Heart right ventricle (tissue), 16 donors: ENCODE measurements at regions not wholly inside any gene's neighbourhood (a gene's known extent, or its start where the extent isn't known, plus 50 kb on each side); places are given as distances from the start of the nearest gene placed in this dataset.

Experiments
- ATAC-seq, 8 donors: fragments of 200-7000 bp; cut with Tn5 transposase; one replicate each; pipeline ENCODE4 v1.9.1; 2020; ENCODE audit warnings: mild to moderate bottlenecking in 8 of 8, moderate library complexity in 8 of 8, moderate number of reproducible peaks in 1 of 8
- DNase-seq, 2 donors: peaks; one replicate each; pipeline ENCODE4 v3.0.0-alpha.2; 2020
- H3K27ac ChIP-seq, 10 donors: fragments of 200-600 bp; sonication (generic) in 2 of 10; one replicate each; pipeline versions ENCODE4 v1.5.0 to v1.8.0; 2020 to 2022; ENCODE audit warnings: mild to moderate bottlenecking in 3 of 10
- H3K27me3 ChIP-seq, 7 donors: fragments of 200-600 bp; one replicate each; pipeline ENCODE4 v1.8.0; 2021 to 2022; ENCODE audit warnings: mild to moderate bottlenecking in 2 of 7
- H3K36me3 ChIP-seq, 9 donors: fragments of 200-600 bp; sonication (generic) in 1 of 9; one replicate each; pipeline versions ENCODE4 v1.5.0 to v1.8.0; 2020 to 2022; ENCODE audit warnings: mild to moderate bottlenecking in 2 of 9
- H3K4me1 ChIP-seq, 9 donors: fragments of 200-600 bp; sonication (generic) in 1 of 9; one replicate each; pipeline versions ENCODE4 v1.5.0 to v1.8.0; 2020 to 2022; ENCODE audit warnings: mild to moderate bottlenecking in 4 of 9
- H3K4me3 ChIP-seq, 10 donors: fragments of 200-600 bp; sonication (generic) in 2 of 10; one replicate each; pipeline versions ENCODE4 v1.5.0 to v1.8.0; 2020 to 2022; ENCODE audit warnings: mild to moderate bottlenecking in 7 of 10, moderate library complexity in 2 of 10
- H3K9me3 ChIP-seq, 11 donors: fragments of 200-600 bp in 10 of 11; sonication (generic) in 2 of 11; one replicate each; pipeline versions ENCODE4 v1.5.0 to v1.8.0; 2013 to 2022; ENCODE audit warnings: mild to moderate bottlenecking in 2 of 11, control low read depth in 1 of 11, moderate library complexity in 1 of 11
- CTCF ChIP-seq, 9 donors: fragments of 200-600 bp; sonication (generic) in 2 of 9; IDR thresholded peaks; one replicate each; pipeline versions ENCODE4 v1.5.0 to v1.8.0; 2021 to 2022; ENCODE audit warnings: antibody characterized with exemption in 9 of 9, mild to moderate bottlenecking in 5 of 9, moderate library complexity in 1 of 9
- WGBS, 2 donors: extraction: QIAGEN DNeasy Blood & Tissue Kit; methylation state at CpG; one replicate each; pipeline ENCODE4 v1.1.7; 2013; ENCODE audit warnings: inconsistent platforms in 1 of 2; 5-methylcytosine and 5-hydroxymethylcytosine counted together
- intact Hi-C, 10 donors: fragments of 100-400 bp; cut with DNase I; formaldehyde crosslinking; loops; one replicate each; pipeline versions ENCODE4 v1.11.1 to v1.14.2; 2022
- donor health status: Arrhythmogenic right ventricular cardiomyopathy.
- donor health status: ischemic (EF 13 %, LVEDD 7.1; RV severe dilation, severe dysfunction).
- donor health status: healthy with polysubstance abuse.
- donor health status: DM: no; HTN: yes; CAD: no.
- donor health status: DM: no; HTN: no; CAD: no.
- donor health status: ischemic (EF 25% LVEDD 6.9; RV normal size, moderate dysfunction).
- donor health status: ischemic (EF 25% LVEDD 5.7; RV mildly dilated, moderate dysfunction).
- donor health status: healthy.
- donor health status: DM: yes; HTN: yes; CAD: no.
- donor health status: Ischemic cardiomyopathy.
- donor health status: ischemic (EF 35%, LVEDD 5.7; RV mildly dilated, moderate dysfunction).
- donor health status: nonischemic (EF 11% LVEDD 7.7; RV severe dilation, severe dysfunction).
- donor health status: DM: yes; HTN: yes; CAD: no.
- donor health status: PGD.
- donor health status: ischemic (EF 29% LVEDD 5.4; RV normal size, mild dysfunction).
- donor health status: nonischemic (EF 23%, LVEDD 6.1; RV moderate dilation, normal function).

- DNase-seq, result no peak
- 82 to 83% methylated on average over 5 of the region's 5 CpGs for WGBS, 2 donors
- H3K9me3 ChIP-seq, result peaks cover 0 to 22% (median 0%) of the 10 kb centered on the region in 11 donors
- no peak for TF ChIP-seq CTCF (IDR thresholded peaks at IDR 0.05)
- H3K36me3 ChIP-seq, result no peaks in the 10 kb centered on the region
- H3K27me3 ChIP-seq, result no peaks in the 10 kb centered on the region
- H3K27ac ChIP-seq, result no peak overlapping the region
- intact Hi-C loops, result no loop called here
- H3K4me1 ChIP-seq, result no peaks in the 10 kb centered on the region
- H3K4me3 ChIP-seq, result no peak overlapping the region
- no peak for ATAC-seq
Measured at GRCh38 chr12:91958816-91959215, 186.8 kb downstream of the BTG1 start.

GRCh38 chr12:91954747-91955146 lies 190.9 kb downstream of the BTG1 start:
- no peak for DNase-seq
- no peak overlapping the region for H3K27ac ChIP-seq
- intact Hi-C loops, result no loop called here
- H3K36me3 ChIP-seq, result no peaks in the 10 kb centered on the region
- no peak overlapping the region for H3K4me3 ChIP-seq
- WGBS, 2 donors, result 92% methylated on average over 3 of the region's 3 CpGs
- no peak for TF ChIP-seq CTCF (IDR thresholded peaks at IDR 0.05)
- H3K4me1 ChIP-seq, result no peaks in the 10 kb centered on the region
- ATAC-seq, result no peak
- H3K9me3 ChIP-seq, result peaks cover 0 to 22% (median 0%) of the 10 kb centered on the region in 11 donors
- no peaks in the 10 kb centered on the region for H3K27me3 ChIP-seq

GRCh38 chr12:91954326-91954725 lies 191.3 kb downstream of the BTG1 start:
- WGBS, 2 donors, result 58 to 69% methylated on average over 4 of the region's 4 CpGs
- no peaks in the 10 kb centered on the region for H3K27me3 ChIP-seq
- H3K9me3 ChIP-seq, result peaks cover 0 to 22% (median 0%) of the 10 kb centered on the region in 11 donors
- DNase-seq (no peak), ATAC-seq (no peak)
- TF ChIP-seq CTCF (IDR thresholded peaks at IDR 0.05), result no peak
- no peak overlapping the region for H3K4me3 ChIP-seq
- H3K4me1 ChIP-seq, result no peaks in the 10 kb centered on the region
- H3K36me3 ChIP-seq, result no peaks in the 10 kb centered on the region
- no peak overlapping the region for H3K27ac ChIP-seq
- intact Hi-C loops, result no loop called here

- H3K4me1 ChIP-seq, result peaks cover 0 to 7% (median 0%) of the 10 kb centered on the region in 9 donors
- DNase-seq (no peak), ATAC-seq (no peak)
- TF ChIP-seq CTCF (IDR thresholded peaks at IDR 0.05), result no peak
- peaks cover 0 to 22% (median 0%) of the 10 kb centered on the region in 11 donors for H3K9me3 ChIP-seq
- H3K4me3 ChIP-seq, result no peak overlapping the region
- H3K27me3 ChIP-seq, result no peaks in the 10 kb centered on the region
- H3K27ac ChIP-seq, result no peak overlapping the region
- no peaks in the 10 kb centered on the region for H3K36me3 ChIP-seq
- intact Hi-C loops, result no loop called here
Measured at GRCh38 chr12:91952916-91953315, 192.7 kb downstream of the BTG1 start.
